Activated T-helper 2 cell treated with anti-CD3 and anti-CD28 coated beads, Interferon-gamma antibody, Interleukin-2, Interleukin-4, amounts not matched to agents 10 μg/mL and 5 μg/mL and 100 μg/mL, durations not matched to agents 14 hours and 24 hours and 36 hours (primary cell): ENCODE measurements at regions not wholly inside any gene's neighbourhood (a gene's known extent, or its start where the extent isn't known, plus 50 kb on each side); places are given as distances from the start of the nearest gene placed in this dataset.

Experiments used
- DNase-seq: peaks from one replicate; pipeline ENCODE4 v3.0.0; 2021; ENCODE audit warnings: low spot score
- H3K27ac Mint-ChIP-seq: one replicate; pipeline ENCODE4 v1.8.0; 2021; ENCODE audit warnings: mixed read lengths
- H3K27me3 Mint-ChIP-seq: one replicate; pipeline ENCODE4 v1.8.0; 2021; ENCODE audit warnings: low read depth, mixed read lengths
- H3K36me3 Mint-ChIP-seq: one replicate; pipeline ENCODE4 v1.8.0; 2021; ENCODE audit warnings: low read depth, mixed read lengths
- H3K4me1 Mint-ChIP-seq: one replicate; pipeline ENCODE4 v1.8.0; 2021; ENCODE audit warnings: low read depth, mixed read lengths
- H3K4me3 Mint-ChIP-seq: one replicate; pipeline ENCODE4 v1.8.0; 2021; ENCODE audit warnings: low read depth, mild to moderate bottlenecking, moderate library complexity, mixed read lengths
- H3K9me3 Mint-ChIP-seq: one replicate; pipeline ENCODE4 v1.8.0; 2021; ENCODE audit warnings: mixed read lengths
- intact Hi-C: fragments of 100-400 bp; cut with micrococcal nuclease; formaldehyde crosslinking; loops from one replicate; pipeline ENCODE4 v1.15.1; 2023

- H3K36me3 Mint-ChIP-seq: no peaks in the 10 kb centered on the region
- no peaks in the 10 kb centered on the region for H3K4me1 Mint-ChIP-seq
- intact Hi-C loops: no loop called here
- DNase-seq: no peak
- no peak overlapping the region for H3K4me3 Mint-ChIP-seq
- no peak overlapping the region for H3K27ac Mint-ChIP-seq
- peaks cover 55% of the 10 kb centered on the region for H3K9me3 Mint-ChIP-seq
- no peaks in the 10 kb centered on the region for H3K27me3 Mint-ChIP-seq
These were observed 1703.1 kb downstream of the PCDH7 start for GRCh38 chr4:32423267-32423666.

GRCh38 chr4:32425243-32425642, 1705.1 kb downstream of the PCDH7 start:
- intact Hi-C loops: no loop called here
- no peak overlapping the region for H3K4me3 Mint-ChIP-seq
- H3K27ac Mint-ChIP-seq: no peak overlapping the region
- H3K9me3 Mint-ChIP-seq: peaks cover 43% of the 10 kb centered on the region
- DNase-seq: no peak
- no peaks in the 10 kb centered on the region for H3K27me3 Mint-ChIP-seq
- H3K4me1 Mint-ChIP-seq: no peaks in the 10 kb centered on the region
- H3K36me3 Mint-ChIP-seq: no peaks in the 10 kb centered on the region

GRCh38 chr4:32427566-32427965, 1707.4 kb downstream of the PCDH7 start:
- H3K4me1 Mint-ChIP-seq: no peaks in the 10 kb centered on the region
- no peaks in the 10 kb centered on the region for H3K36me3 Mint-ChIP-seq
- DNase-seq: no peak
- peaks cover 42% of the 10 kb centered on the region for H3K9me3 Mint-ChIP-seq
- no peaks in the 10 kb centered on the region for H3K27me3 Mint-ChIP-seq
- no peak overlapping the region for H3K27ac Mint-ChIP-seq
- H3K4me3 Mint-ChIP-seq: no peak overlapping the region
- intact Hi-C loops: no loop called here

- no peaks in the 10 kb centered on the region for H3K36me3 Mint-ChIP-seq
- DNase-seq: no peak
- H3K27ac Mint-ChIP-seq: no peak overlapping the region
- intact Hi-C loops: no loop called here
- peaks cover 49% of the 10 kb centered on the region for H3K9me3 Mint-ChIP-seq
- no peaks in the 10 kb centered on the region for H3K27me3 Mint-ChIP-seq
- no peaks in the 10 kb centered on the region for H3K4me1 Mint-ChIP-seq
- H3K4me3 Mint-ChIP-seq: no peak overlapping the region
These were observed 1709.0 kb downstream of the PCDH7 start for GRCh38 chr4:32429151-32429550.

GRCh38 chr4:32435308-32435707, 1715.1 kb downstream of the PCDH7 start:
- Mint-ChIP-seq H3K27ac (no peak overlapping the region), H3K4me1 (no peaks in the 10 kb centered on the region), H3K4me3 (no peak overlapping the region), H3K9me3 (peaks cover 53% of the 10 kb centered on the region), H3K36me3 (no peaks in the 10 kb centered on the region), H3K27me3 (no peaks in the 10 kb centered on the region)
- intact Hi-C loops: no loop called here
- no peak for DNase-seq

GRCh38 chr4:32436816-32437215, 1716.6 kb downstream of the PCDH7 start:
- no peak for DNase-seq
- Mint-ChIP-seq H3K4me3 (no peak overlapping the region), H3K27ac (no peak overlapping the region), H3K4me1 (no peaks in the 10 kb centered on the region), H3K9me3 (peaks cover 56% of the 10 kb centered on the region), H3K27me3 (no peaks in the 10 kb centered on the region), H3K36me3 (no peaks in the 10 kb centered on the region)
- intact Hi-C loops: no loop called here

GRCh38 chr4:32440391-32440790, 1720.2 kb downstream of the PCDH7 start:
- intact Hi-C loops: no loop called here
- H3K36me3 Mint-ChIP-seq: no peaks in the 10 kb centered on the region
- peaks cover 33% of the 10 kb centered on the region for H3K9me3 Mint-ChIP-seq
- no peak overlapping the region for H3K27ac Mint-ChIP-seq
- DNase-seq: no peak
- no peaks in the 10 kb centered on the region for H3K4me1 Mint-ChIP-seq
- H3K27me3 Mint-ChIP-seq: no peaks in the 10 kb centered on the region
- H3K4me3 Mint-ChIP-seq: no peak overlapping the region

GRCh38 chr4:32454482-32454881, 1734.3 kb downstream of the PCDH7 start:
- Mint-ChIP-seq H3K4me1 (no peaks in the 10 kb centered on the region), H3K9me3 (peaks cover 24% of the 10 kb centered on the region), H3K4me3 (no peak overlapping the region), H3K36me3 (no peaks in the 10 kb centered on the region), H3K27me3 (no peaks in the 10 kb centered on the region), H3K27ac (no peak overlapping the region)
- DNase-seq: no peak
- intact Hi-C loops: no loop called here

- Mint-ChIP-seq H3K27me3 (no peaks in the 10 kb centered on the region), H3K36me3 (no peaks in the 10 kb centered on the region), H3K4me3 (no peak overlapping the region), H3K9me3 (peaks cover 19% of the 10 kb centered on the region), H3K4me1 (no peaks in the 10 kb centered on the region), H3K27ac (no peak overlapping the region)
- intact Hi-C loops: no loop called here
- no peak for DNase-seq
These were observed 1735.1 kb downstream of the PCDH7 start for GRCh38 chr4:32455231-32455630.

- Mint-ChIP-seq H3K27ac (no peak overlapping the region), H3K27me3 (no peaks in the 10 kb centered on the region), H3K9me3 (peaks cover 23% of the 10 kb centered on the region), H3K36me3 (no peaks in the 10 kb centered on the region), H3K4me3 (no peak overlapping the region), H3K4me1 (no peaks in the 10 kb centered on the region)
- intact Hi-C loops: no loop called here
- no peak for DNase-seq
These were observed 1740.8 kb downstream of the PCDH7 start for GRCh38 chr4:32460972-32461371.

- intact Hi-C loops: no loop called here
- no peak overlapping the region for H3K4me3 Mint-ChIP-seq
- no peak for DNase-seq
- H3K27ac Mint-ChIP-seq: no peak overlapping the region
- H3K36me3 Mint-ChIP-seq: no peaks in the 10 kb centered on the region
- H3K27me3 Mint-ChIP-seq: no peaks in the 10 kb centered on the region
- peaks cover 13% of the 10 kb centered on the region for H3K9me3 Mint-ChIP-seq
- no peaks in the 10 kb centered on the region for H3K4me1 Mint-ChIP-seq
These were observed 1742.8 kb downstream of the PCDH7 start for GRCh38 chr4:32462944-32463343.

- peaks cover 21% of the 10 kb centered on the region for H3K9me3 Mint-ChIP-seq
- H3K27me3 Mint-ChIP-seq: no peaks in the 10 kb centered on the region
- H3K4me1 Mint-ChIP-seq: no peaks in the 10 kb centered on the region
- intact Hi-C loops: no loop called here
- no peak for DNase-seq
- no peak overlapping the region for H3K4me3 Mint-ChIP-seq
- H3K36me3 Mint-ChIP-seq: no peaks in the 10 kb centered on the region
- no peak overlapping the region for H3K27ac Mint-ChIP-seq
These were observed 1750.0 kb downstream of the PCDH7 start for GRCh38 chr4:32470087-32470585.

GRCh38 chr4:32472918-32473317, 1752.7 kb downstream of the PCDH7 start:
- no peaks in the 10 kb centered on the region for H3K27me3 Mint-ChIP-seq
- H3K9me3 Mint-ChIP-seq: peaks cover 32% of the 10 kb centered on the region
- intact Hi-C loops: no loop called here
- H3K4me1 Mint-ChIP-seq: no peaks in the 10 kb centered on the region
- no peak for DNase-seq
- H3K36me3 Mint-ChIP-seq: no peaks in the 10 kb centered on the region
- H3K27ac Mint-ChIP-seq: no peak overlapping the region
- no peak overlapping the region for H3K4me3 Mint-ChIP-seq

- H3K9me3 Mint-ChIP-seq: peaks cover 39% of the 10 kb centered on the region
These were observed 1755.5 kb downstream of the PCDH7 start for GRCh38 chr4:32475710-32476109.

More at GRCh38 chr4:32475710-32476109, 1755.5 kb downstream of the PCDH7 start:
- H3K4me3 Mint-ChIP-seq: no peak overlapping the region
- intact Hi-C loops: no loop called here
- H3K27ac Mint-ChIP-seq: no peak overlapping the region
- no peak for DNase-seq
- H3K36me3 Mint-ChIP-seq: no peaks in the 10 kb centered on the region
- H3K4me1 Mint-ChIP-seq: no peaks in the 10 kb centered on the region
- no peaks in the 10 kb centered on the region for H3K27me3 Mint-ChIP-seq
